Adipocyte (in vitro differentiated cells): ENCODE measurements at regions not wholly inside any gene's neighbourhood (a gene's known extent, or its start where the extent isn't known, plus 50 kb on each side); places are given as distances from the start of the nearest gene placed in this dataset.

Experiments used
- DNase-seq: peaks from one replicate; pipeline ENCODE4 v3.0.0-alpha.2; 2015; ENCODE audit warnings: low read depth
- H3K27me3 ChIP-seq: replicated peaks from 2 replicates; pipeline ENCODE4 v1.7.0; 2013; ENCODE audit warnings: mild to moderate bottlenecking, low read length, moderate library complexity; ENCODE audit not compliant: control insufficient read depth, insufficient read depth
- H3K36me3 ChIP-seq: 2 replicates; pipeline ENCODE4 v1.7.0; 2013; ENCODE audit warnings: low read length, mild to moderate bottlenecking, moderate library complexity; ENCODE audit not compliant: control insufficient read depth, insufficient read depth, severe bottlenecking
- H3K4me1 ChIP-seq: 2 replicates; pipeline ENCODE4 v1.7.0; 2013; ENCODE audit warnings: mild to moderate bottlenecking, low read length, moderate library complexity; ENCODE audit not compliant: control insufficient read depth, insufficient read depth
- H3K4me3 ChIP-seq: 2 replicates; pipeline ENCODE4 v1.7.0; 2013; ENCODE audit warnings: mild to moderate bottlenecking, low read length, moderate library complexity
- H3K9ac ChIP-seq: 2 replicates; pipeline ENCODE4 v1.7.0; 2013; ENCODE audit warnings: mild to moderate bottlenecking, low read length, moderate library complexity
- H3K9me3 ChIP-seq: 2 replicates; pipeline ENCODE4 v1.7.0; 2013; ENCODE audit warnings: mild to moderate bottlenecking, low read length, moderate library complexity; ENCODE audit not compliant: control insufficient read depth

DNA sequence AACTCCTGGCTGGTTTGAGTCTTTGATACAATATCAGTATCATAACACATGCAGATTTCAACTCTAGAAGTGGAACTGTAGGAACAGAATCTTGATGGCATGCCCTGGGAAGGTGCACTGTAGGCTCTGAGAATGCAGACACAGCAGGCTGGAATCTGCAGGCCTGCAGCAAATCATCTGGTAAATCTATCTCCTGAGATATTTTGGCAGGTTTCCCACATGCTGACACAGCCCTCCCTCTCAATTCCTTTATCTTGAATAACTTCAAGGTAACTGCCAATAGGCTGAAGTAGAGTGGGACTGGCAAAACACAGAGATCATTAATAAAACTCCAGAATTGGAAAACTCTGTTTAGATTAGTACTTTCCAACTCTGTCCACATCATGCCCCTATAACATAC lies 177.8 kb upstream of the PCSK5 start:
- Histone ChIP-seq H3K4me3 (no peak overlapping the region), H3K4me1 (no peaks in the 10 kb centered on the region), H3K27me3 (no peaks in the 10 kb centered on the region), H3K9ac (no peak overlapping the region), H3K36me3 (no peaks in the 10 kb centered on the region), H3K9me3 (no peaks in the 10 kb centered on the region)
- DNase-seq: no peak

DNA sequence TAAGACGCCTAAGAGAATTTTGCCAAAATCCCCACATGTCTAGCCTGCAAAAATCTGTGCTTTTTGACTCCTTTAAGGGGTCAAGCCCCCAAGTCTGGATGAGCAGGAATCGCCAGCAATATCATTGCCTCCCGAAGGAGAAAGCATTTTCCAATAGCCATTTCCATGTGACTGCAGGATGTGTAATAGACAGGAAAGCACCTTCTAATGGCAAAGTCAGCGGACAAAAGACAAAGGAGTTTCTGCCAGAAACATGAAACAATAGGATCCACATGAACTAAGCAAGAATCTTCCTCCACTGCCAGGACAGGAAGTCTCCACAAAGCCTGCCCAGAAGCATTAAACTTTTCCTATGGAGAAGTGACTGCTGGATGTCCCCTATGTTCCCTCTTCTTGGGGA lies 177.1 kb upstream of the PCSK5 start:
- DNase-seq: no peak
- H3K36me3 ChIP-seq: no peaks in the 10 kb centered on the region
- no peaks in the 10 kb centered on the region for H3K27me3 ChIP-seq
- H3K9ac ChIP-seq: no peak overlapping the region
- H3K4me1 ChIP-seq: no peaks in the 10 kb centered on the region
- H3K4me3 ChIP-seq: no peak overlapping the region
- H3K9me3 ChIP-seq: no peaks in the 10 kb centered on the region

DNA sequence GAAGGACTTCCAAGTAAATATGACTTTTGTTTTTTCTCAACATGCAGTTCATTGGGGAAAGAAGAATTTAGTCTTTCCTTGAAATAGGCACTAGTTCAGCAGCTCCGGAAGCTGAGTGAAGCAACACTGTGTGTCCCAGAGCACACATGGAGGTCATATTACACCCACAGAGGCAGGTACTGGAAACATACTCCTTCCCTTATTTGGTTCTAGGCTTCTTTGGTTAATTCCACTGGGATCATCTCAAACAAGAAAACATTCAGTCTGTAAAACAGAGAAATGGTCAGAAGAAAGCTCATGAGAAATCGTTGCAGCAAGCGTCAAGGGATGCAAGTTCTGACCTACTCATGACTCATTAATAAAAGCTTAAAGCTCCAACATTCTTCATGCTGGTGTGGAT lies 175.1 kb upstream of the PCSK5 start:
- peaks cover under 1% of the 10 kb centered on the region for H3K9me3 ChIP-seq
- H3K4me3 ChIP-seq: no peak overlapping the region
- no peaks in the 10 kb centered on the region for H3K36me3 ChIP-seq
- no peak for DNase-seq
- no peak overlapping the region for H3K9ac ChIP-seq
- no peaks in the 10 kb centered on the region for H3K4me1 ChIP-seq
- no peaks in the 10 kb centered on the region for H3K27me3 ChIP-seq

DNA sequence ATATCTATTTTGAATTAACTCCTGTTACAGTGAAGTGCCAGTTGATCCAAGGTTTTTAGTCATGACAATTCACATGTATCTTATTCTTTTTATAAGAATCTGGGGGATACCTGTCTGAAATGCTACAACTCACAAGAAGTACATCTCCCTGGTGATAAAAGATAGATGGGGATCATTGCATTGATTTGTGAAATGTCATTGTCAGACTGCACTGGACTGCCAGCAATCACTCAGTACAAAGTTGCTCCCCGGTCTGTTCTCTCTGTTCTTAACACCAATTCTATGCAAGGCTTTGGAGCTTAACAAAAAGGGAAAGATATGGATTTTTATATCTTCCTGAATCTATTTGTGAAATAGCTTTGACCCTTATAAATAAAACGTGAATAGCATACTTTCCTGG lies 171.8 kb upstream of the PCSK5 start:
- H3K27me3 ChIP-seq: no peaks in the 10 kb centered on the region
- no peak overlapping the region for H3K9ac ChIP-seq
- DNase-seq: no peak

DNA sequence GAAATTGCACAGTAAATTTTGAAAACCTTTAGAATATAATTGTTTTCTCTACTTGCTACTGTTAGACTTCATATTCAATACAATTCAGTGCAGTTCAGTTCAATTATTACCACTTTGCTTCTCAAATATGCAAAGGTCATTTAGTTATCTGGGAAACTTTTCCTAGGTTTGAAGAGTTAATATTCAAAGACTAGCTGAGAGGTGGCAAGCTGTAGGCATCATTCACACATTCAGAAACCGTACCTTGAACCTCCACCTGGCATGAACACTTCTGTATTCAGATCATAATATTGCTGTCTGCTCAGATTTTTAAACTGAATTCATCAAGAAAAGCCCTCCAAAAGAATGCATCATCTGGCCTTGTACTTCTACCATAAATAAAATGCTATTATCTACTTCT lies 162.1 kb upstream of the PCSK5 start:
- H3K27me3 ChIP-seq: no peaks in the 10 kb centered on the region
- H3K36me3 ChIP-seq: no peaks in the 10 kb centered on the region
- H3K9ac ChIP-seq: no peak overlapping the region
- H3K4me3 ChIP-seq: no peak overlapping the region
- DNase-seq: no peak
- H3K9me3 ChIP-seq: no peaks in the 10 kb centered on the region
- no peaks in the 10 kb centered on the region for H3K4me1 ChIP-seq

More for the DNA sequence above, 171.8 kb upstream of the PCSK5 start:
- Histone ChIP-seq H3K36me3 (no peaks in the 10 kb centered on the region), H3K4me3 (no peak overlapping the region), H3K4me1 (no peaks in the 10 kb centered on the region), H3K9me3 (peaks cover 4% of the 10 kb centered on the region)

DNA sequence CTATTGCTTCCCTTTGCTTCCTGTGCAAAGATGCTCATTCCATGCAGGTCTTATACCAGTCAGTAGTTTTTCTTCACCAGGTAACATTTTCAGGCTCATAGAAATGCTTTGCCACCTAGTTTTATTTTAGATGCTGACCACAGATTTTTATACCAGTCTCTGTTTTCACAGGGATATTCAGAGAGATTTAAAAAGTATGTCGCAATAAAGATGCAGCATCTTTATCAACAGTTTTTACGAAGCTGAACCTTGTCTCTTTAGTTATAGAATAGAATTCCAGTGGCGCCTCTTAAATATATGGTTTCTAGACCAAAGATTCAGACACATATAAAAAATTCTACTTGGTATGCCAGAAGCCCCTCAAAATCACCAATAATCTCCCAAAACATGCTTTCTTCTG lies 155.7 kb upstream of the PCSK5 start:
- Histone ChIP-seq H3K27me3 (no peaks in the 10 kb centered on the region), H3K4me1 (no peaks in the 10 kb centered on the region), H3K4me3 (no peak overlapping the region), H3K9ac (no peak overlapping the region), H3K9me3 (no peaks in the 10 kb centered on the region), H3K36me3 (no peaks in the 10 kb centered on the region)
- no peak for DNase-seq

DNA sequence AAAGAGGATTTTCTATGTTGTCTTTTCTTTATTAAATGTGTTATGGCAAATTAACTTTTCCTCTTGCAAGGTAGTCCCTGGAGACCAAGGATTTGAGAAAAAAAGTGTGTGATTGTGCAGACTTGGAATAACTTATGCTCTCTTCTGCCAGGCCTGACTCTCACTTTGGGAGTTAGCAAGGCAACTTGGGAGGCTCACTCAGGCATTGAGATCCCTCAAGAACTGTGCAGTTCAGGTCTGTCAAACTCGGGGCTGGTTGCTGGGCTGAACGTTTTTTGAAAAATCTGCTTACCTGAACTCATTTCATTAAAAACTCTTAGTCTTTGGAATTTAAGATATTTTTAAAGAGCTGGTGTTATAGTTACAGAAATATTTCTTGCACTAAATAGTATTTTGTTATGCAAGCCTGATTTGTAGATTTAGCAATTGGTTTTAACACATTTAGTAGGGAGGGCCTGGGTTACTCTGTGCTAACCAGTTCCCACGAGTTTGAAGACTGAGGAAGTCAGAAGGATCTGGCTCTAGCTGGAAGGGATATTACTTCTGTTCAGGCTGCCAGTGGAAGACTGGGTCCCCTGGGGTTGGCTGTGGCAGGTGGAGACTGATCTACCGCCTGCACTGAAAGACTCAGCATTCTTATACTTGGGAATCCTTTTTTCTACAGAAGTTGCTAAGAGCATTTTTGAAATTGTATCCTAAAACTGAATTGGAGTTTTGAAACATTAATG lies 150.4 kb upstream of the PCSK5 start:
- DNase-seq: no peak
- Histone ChIP-seq H3K9me3 (peaks cover 5% of the 10 kb centered on the region), H3K4me3 (no peak overlapping the region), H3K36me3 (no peaks in the 10 kb centered on the region), H3K27me3 (no peaks in the 10 kb centered on the region), H3K4me1 (peaks cover 6% of the 10 kb centered on the region), H3K9ac (no peak overlapping the region)

DNA sequence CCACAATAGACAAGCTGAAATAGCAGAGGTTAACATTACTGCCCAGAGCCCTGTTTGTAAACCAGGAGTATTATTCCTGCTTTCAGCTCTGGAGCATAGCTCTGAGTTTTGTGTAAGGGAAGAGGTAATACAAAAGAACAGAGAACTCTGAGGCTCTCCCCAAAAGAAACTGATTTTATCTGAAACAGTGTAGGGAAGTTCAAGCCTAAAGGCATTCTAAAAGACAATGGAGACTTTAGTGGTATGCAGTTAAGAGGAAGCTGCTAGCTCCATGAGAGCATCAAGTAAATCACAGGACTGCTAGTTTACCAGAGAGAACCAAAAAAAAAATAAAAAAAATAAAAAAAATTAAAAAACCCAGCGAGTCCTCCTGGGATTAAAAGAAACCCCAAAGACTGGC lies 146.6 kb upstream of the PCSK5 start:
- Histone ChIP-seq H3K9ac (no peak overlapping the region), H3K36me3 (no peaks in the 10 kb centered on the region), H3K4me3 (no peak overlapping the region), H3K4me1 (peaks cover 6% of the 10 kb centered on the region), H3K9me3 (peaks cover 5% of the 10 kb centered on the region), H3K27me3 (no peaks in the 10 kb centered on the region)
- no peak for DNase-seq

DNA sequence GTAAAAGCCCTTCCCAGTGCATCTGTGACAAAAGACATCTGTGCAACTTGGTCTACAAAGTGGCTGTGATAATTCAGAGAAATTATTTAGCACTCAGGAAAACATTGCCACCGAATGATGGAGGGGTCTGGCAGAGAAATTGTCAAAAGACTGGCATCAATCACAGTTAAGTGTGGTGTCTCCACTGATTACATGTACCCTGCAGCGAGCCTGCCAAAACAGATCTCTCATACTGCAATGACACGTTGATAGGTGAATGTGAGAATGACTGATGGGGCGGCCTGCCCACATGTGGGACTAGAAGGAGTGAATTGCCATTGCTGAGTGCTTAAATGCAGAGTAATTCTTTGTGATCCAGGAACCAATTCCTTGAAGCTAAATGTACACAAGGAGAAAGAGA lies 136.4 kb upstream of the PCSK5 start:
- DNase-seq: no peak
- no peak overlapping the region for H3K4me3 ChIP-seq
- H3K9me3 ChIP-seq: peaks cover 3% of the 10 kb centered on the region
- H3K4me1 ChIP-seq: no peaks in the 10 kb centered on the region
- H3K9ac ChIP-seq: no peak overlapping the region
- no peaks in the 10 kb centered on the region for H3K27me3 ChIP-seq
- H3K36me3 ChIP-seq: no peaks in the 10 kb centered on the region

DNA sequence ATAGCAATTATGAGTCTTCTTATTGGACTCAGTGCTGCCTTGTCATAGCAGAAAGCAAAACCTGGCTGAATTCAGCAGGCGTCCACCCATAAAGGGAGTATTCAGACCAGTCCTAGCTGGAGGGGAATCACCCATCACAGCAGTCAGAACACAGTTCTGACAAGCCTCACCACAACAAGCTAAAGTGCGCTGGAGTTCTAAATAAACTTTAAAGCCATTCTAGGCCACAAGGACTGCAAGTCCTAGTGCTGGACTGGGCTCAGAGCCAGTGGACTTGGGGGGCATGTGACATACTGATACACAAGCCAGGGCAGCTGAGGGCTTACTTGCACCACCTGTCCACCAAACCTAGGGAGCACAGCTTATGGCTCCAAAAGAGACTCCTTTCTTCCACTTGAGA lies 115.3 kb upstream of the PCSK5 start:
- no peak for DNase-seq
- Histone ChIP-seq H3K36me3 (no peaks in the 10 kb centered on the region), H3K4me3 (no peak overlapping the region), H3K27me3 (no peaks in the 10 kb centered on the region), H3K9ac (no peak overlapping the region), H3K9me3 (no peaks in the 10 kb centered on the region), H3K4me1 (no peaks in the 10 kb centered on the region)

DNA sequence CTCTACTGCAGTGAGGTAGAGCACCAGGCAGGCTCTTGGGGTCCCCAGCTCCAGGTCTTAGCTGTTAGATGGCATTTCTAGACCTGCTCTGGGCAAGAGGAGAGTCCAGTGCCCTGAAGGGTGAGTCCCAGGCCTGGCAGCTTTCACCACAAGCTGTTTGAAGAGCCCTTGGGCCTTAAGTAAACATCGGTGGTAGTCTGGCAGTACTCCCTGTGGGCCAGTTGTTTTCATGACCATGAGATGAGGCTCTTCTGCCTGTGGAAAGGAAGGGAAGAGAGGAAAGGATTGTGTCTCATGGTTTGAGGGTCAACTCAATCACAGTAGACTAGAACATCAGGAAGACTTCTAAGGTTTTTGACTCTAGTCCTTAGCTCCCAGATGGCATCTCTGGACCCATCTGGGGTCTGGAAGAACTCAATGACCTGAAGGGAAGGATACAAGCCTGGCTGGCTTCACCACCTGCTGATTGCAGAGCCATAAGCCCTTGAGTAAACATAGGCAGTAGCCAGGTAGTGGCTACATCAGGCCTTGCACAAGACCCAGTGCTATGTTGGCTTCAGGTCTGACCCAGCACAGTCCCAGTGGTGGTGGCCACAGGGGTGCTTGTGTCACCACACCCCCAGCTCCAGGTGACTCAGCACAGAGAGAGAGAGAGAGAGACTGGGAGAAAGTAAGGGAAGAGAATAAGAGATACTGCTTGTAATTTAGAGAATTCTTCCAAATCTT lies 114.3 kb upstream of the PCSK5 start:
- no peak for DNase-seq
- Histone ChIP-seq H3K36me3 (no peaks in the 10 kb centered on the region), H3K4me3 (no peak overlapping the region), H3K9ac (no peak overlapping the region), H3K27me3 (no peaks in the 10 kb centered on the region), H3K4me1 (no peaks in the 10 kb centered on the region), H3K9me3 (no peaks in the 10 kb centered on the region)
